Left ventricle myocardium inferior (tissue), 1 donor: ENCODE measurements at regions not wholly inside any gene's neighbourhood (a gene's known extent, or its start where the extent isn't known, plus 50 kb on each side); places are given as distances from the start of the nearest gene placed in this dataset.
A peak's percentile ranks its signal among the peaks of the same experiment; 100 is the strongest.

Source experiments
- DNase-seq: peaks from one replicate; pipeline ENCODE4 v3.0.0-alpha.2; 2020
- H3K27ac ChIP-seq: fragments of 200-600 bp; replicated peaks from 2 replicates; pipeline ENCODE4 v1.8.0; 2021
- H3K27me3 ChIP-seq: fragments of 200-600 bp; 2 replicates; pipeline ENCODE4 v1.8.0; 2021; ENCODE audit warnings: low read depth
- H3K36me3 ChIP-seq: fragments of 200-600 bp; 2 replicates; pipeline ENCODE4 v1.8.0; 2021
- H3K4me1 ChIP-seq: fragments of 200-600 bp; 2 replicates; pipeline ENCODE4 v1.8.0; 2021
- H3K4me3 ChIP-seq: fragments of 200-600 bp; 2 replicates; pipeline ENCODE4 v1.8.0; 2021; ENCODE audit warnings: mild to moderate bottlenecking, moderate library complexity
- H3K9me3 ChIP-seq: fragments of 200-600 bp; replicated peaks from 2 replicates; pipeline ENCODE4 v1.8.0; 2021
- CTCF ChIP-seq: fragments of 200-600 bp; IDR thresholded peaks from 2 replicates; pipeline ENCODE4 v1.8.0; 2021; ENCODE audit warnings: antibody characterized with exemption, mild to moderate bottlenecking, borderline replicate concordance
- intact Hi-C: fragments of 100-400 bp; cut with micrococcal nuclease; formaldehyde crosslinking; loops from one replicate; pipeline ENCODE4 v1.11.0; 2022
- donor health status: DM: no; HTN: yes; CAD: no; lungs with severe emphysema.

GRCh38 chr2:205905576-205905975 lies 180.4 kb downstream of the INO80D start:
- intact Hi-C loops, result no loop called here
- no peaks in the 10 kb centered on the region for H3K36me3 ChIP-seq
- H3K27me3 ChIP-seq, result peaks cover 51% of the 10 kb centered on the region
- H3K4me1 ChIP-seq, result no peaks in the 10 kb centered on the region
- no peak for DNase-seq
- H3K27ac ChIP-seq, result no peak overlapping the region
- no peak overlapping the region for H3K4me3 ChIP-seq
- H3K9me3 ChIP-seq, result no peaks in the 10 kb centered on the region
- TF ChIP-seq CTCF, result no peak

GRCh38 chr2:205904873-205905272 lies 181.1 kb downstream of the INO80D start:
- intact Hi-C loops, result no loop called here
- Histone ChIP-seq H3K27me3 (peaks cover 44% of the 10 kb centered on the region), H3K9me3 (no peaks in the 10 kb centered on the region), H3K4me1 (no peaks in the 10 kb centered on the region), H3K27ac (no peak overlapping the region), H3K36me3 (no peaks in the 10 kb centered on the region), H3K4me3 (no peak overlapping the region)
- DNase-seq, result no peak
- TF ChIP-seq CTCF, result no peak

GRCh38 chr2:205903549-205904129 lies 182.3 kb downstream of the INO80D start:
- Histone ChIP-seq H3K9me3 (no peaks in the 10 kb centered on the region), H3K4me3 (no peak overlapping the region), H3K27ac (no peak overlapping the region), H3K27me3 (peaks cover 31% of the 10 kb centered on the region), H3K36me3 (no peaks in the 10 kb centered on the region), H3K4me1 (no peaks in the 10 kb centered on the region)
- no peak for DNase-seq
- TF ChIP-seq CTCF, result peak; percentile 49
- intact Hi-C loops, result no loop called here

GRCh38 chr2:205902900-205903237 lies 183.1 kb downstream of the INO80D start:
- intact Hi-C loops, result no loop called here
- no peaks in the 10 kb centered on the region for H3K9me3 ChIP-seq
- peaks cover 25% of the 10 kb centered on the region for H3K27me3 ChIP-seq
- no peaks in the 10 kb centered on the region for H3K4me1 ChIP-seq
- H3K36me3 ChIP-seq, result no peaks in the 10 kb centered on the region
- no peak overlapping the region for H3K27ac ChIP-seq
- peak overlapping the region; percentile 18 for H3K4me3 ChIP-seq
- DNase-seq, result no peak
- no peak for TF ChIP-seq CTCF

GRCh38 chr2:205902041-205902899 lies 183.7 kb downstream of the INO80D start:
- H3K27ac ChIP-seq, result no peak overlapping the region
- H3K9me3 ChIP-seq, result no peaks in the 10 kb centered on the region

More at GRCh38 chr2:205902041-205902899, 183.7 kb downstream of the INO80D start:
- DNase-seq, result no peak
- no peaks in the 10 kb centered on the region for H3K4me1 ChIP-seq
- H3K4me3 ChIP-seq, result peak overlapping the region; percentile 18
- intact Hi-C loops, result no loop called here
- no peak for TF ChIP-seq CTCF
- H3K36me3 ChIP-seq, result no peaks in the 10 kb centered on the region
- H3K27me3 ChIP-seq, result peaks cover 23% of the 10 kb centered on the region
